ENCODE measurements at regions not wholly inside any gene's neighbourhood (a gene's known extent, or its start where the extent isn't known, plus 50 kb on each side); places are given as distances from the start of the nearest gene placed in this dataset.
A peak's percentile ranks its signal among the peaks of the same experiment; 100 is the strongest.

DNA sequence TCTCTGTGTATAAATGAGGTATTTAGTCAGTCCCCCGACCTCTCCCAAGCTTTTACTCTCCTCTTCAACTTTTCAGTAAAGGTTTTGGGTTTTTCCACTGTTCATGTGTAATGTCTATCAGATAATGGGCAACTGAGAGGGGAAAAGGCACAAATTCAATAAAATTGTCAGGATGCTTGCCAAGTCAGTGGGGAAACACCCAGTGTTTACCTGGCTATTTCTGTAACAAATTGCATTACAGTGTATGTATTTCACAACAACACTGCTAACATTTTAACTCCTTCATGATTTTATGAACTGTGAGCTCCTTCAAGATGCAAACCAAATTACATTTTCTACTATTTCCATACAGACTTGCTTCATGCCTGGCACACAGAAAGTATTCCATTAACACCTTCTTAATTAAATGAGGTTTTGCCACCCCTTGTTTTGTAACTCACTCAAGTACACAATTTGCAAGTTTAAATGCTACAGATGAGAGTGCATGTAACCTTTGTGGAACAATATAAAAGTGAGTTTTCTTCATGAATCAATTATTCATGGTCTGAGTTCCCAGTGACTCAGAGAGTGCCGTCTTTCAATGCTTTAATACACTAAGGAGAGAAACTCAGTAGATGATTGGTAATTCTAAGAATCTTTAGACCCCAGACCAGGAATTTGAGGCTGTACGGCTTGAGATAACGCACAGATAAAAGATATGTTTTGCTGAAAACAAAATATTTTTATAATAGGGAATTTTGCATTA lies 149.8 kb upstream of the TLL1 start:
- DNase-seq: no peak

DNA sequence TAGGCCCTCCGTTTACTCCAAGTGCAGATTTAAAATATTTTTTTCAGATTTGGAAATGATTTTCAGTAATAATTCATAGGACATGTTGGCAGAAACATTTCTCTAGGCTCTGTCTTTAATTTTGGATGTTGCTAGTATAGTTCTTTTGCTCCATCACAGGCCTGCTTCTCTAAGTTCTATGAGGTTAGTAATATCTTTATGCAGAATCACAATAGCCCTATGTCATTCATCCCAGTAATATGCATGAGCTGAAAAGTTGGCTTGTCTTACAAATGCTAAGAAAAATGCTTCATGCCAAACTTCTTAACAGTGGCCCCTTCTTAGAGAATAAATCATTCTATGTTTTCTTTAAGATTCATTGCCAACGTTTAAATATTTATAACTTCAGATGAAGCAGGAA lies 148.3 kb upstream of the TLL1 start:
- DNase-seq: no peak

- DNase-seq: no peak
These were observed 147.7 kb upstream of the TLL1 start for GRCh38 chr4:165725352-165725751.

GRCh38 chr4:165726831-165727230 lies 146.2 kb upstream of the TLL1 start:
- DNase-seq: no peak

- no peak for DNase-seq
These were observed 135.6 kb upstream of the TLL1 start for GRCh38 chr4:165737309-165737972.

- DNase-seq: no peak
These were observed 134.5 kb upstream of the TLL1 start for GRCh38 chr4:165738571-165738970.

DNA sequence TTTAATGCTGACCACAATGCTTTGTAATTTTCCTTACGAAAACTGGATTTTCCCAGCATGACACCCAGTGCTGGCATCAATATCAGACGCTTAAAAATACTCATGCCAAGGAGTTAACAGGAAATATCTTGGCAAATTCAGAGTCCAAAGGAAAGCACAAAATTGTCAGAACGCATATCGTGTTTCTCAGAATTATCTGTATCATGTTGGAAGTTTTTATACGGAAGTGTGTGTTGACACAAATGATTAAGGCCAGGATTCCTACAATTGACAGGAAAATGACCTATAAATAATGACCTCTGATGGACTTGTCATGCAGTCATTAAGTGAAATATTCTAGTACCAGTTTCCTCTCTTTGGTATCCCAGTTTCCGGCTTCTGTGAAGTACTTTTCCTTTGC lies 132.1 kb upstream of the TLL1 start:
- DNase-seq: no peak

DNA sequence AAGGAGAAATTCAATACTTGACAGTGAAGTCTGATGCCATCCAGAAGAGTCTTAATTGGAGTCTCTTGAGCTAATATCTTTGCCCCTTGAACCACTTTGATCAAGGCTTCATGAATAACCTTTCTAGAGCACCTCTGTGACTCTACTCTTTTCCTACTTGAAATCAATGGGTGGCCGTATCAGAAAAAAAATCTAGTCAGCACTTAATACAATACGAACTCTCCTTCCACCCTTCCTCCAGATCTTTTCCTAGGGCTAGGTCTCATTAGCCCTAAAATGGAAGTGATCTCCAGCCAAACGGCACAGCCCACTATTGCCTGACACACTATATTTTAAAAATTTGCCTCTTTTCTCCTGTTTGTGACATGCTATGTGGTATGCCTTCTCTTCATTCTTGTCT lies 129.6 kb upstream of the TLL1 start:
- DNase-seq: no peak

DNA sequence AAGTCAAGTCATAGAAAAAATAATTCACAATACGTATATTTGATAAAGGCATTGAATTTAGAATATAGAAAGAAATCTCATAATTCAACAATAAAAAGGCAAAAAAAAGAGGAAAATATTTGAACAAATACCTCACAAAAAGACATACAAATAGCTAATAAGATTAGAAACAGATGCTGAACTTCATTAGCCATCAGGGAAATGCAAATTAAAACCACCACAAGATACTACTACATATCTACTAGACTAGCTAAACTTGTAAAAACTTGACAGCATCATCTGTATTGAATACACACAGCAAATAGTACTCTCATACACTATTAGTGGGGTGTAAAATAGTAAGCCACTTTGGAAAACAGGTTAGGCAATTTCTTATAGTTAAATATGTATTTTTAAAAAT lies 128.7 kb upstream of the TLL1 start:
- DNase-seq: no peak

GRCh38 chr4:165748321-165748720 lies 124.7 kb upstream of the TLL1 start:
- DNase-seq: no peak

GRCh38 chr4:165751882-165752281 lies 121.2 kb upstream of the TLL1 start:
- no peak for DNase-seq

DNA sequence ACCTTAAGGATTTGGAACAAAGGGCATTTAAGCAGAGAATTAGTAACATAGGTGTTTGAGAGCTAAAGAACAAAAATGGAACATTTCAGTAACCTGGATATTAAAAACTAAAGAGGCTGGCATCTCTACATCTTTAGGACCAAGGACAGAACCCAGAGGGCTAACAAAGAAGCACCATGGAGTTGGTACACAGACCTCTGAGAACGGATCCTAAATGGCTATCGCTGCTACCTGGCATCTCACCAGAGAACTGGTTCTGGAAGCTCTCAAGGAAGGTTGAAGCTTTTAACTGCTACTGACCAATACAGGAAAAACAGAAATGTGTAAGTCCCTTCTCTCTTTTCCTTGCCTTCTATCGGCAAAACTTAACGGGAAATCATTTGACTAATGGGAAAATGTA lies 118.4 kb upstream of the TLL1 start:
- DNase-seq: no peak

DNA sequence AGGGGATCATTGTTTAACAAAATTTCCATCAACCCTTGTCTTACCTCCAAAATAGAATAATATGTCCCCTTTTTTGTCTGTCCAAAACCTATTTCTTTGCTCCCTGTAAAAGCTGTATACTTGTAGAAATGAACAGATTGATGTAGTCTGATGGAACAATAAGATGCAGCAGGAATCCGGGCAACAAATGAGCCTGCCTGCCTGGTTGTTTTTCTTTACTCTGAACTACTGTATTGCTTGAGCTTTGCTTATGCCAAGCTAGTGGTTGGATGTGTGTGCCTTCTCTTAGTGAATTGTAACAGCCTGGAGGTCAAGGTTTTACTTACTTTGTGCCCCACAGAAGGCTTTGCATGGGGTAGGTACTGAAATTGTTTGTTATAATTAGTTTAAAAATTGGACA lies 116.2 kb upstream of the TLL1 start:
- no peak for DNase-seq

GRCh38 chr4:165757451-165757850 lies 115.6 kb upstream of the TLL1 start:
- DNase-seq: peak; percentile 10

DNA sequence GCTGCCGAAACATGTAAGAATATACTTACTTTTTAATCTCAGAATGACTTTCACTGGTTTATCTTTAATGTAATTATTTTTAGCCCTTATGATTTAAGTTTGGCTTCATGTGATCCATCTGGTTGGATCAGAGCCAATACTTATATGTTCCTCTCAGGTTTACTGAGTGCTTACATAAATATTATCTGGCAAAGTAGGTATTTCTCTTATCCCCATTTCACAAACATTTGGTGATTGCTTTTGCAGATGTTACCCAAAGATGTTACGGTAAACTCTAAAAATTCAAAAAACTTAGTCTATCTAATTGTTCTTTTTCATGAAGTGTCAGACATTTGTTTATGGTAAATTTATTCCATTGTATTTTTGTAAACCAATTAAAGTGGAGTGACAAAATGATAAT lies 115.0 kb upstream of the TLL1 start:
- peak; percentile 29 for DNase-seq

DNA sequence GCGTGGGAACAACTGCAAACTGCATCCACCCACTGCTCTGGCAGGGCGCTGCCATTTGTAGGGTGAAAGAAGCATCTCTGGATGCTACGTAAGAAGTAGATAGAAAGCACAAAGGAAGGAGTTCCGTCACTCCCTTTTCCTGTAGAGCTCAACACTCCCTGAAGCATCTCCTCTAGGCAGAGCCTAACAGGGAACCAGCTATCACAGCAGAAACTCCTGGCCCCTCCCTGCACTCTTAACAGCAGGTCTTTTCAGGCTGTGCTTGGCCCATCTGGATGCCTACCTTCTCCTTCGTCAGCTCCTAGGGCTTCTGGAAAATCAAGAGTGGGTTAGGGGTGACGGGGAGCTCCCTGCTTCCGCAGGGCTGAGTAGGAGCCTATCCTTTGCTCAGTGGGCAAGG lies 112.9 kb upstream of the TLL1 start:
- peak; percentile 1 for DNase-seq

DNA sequence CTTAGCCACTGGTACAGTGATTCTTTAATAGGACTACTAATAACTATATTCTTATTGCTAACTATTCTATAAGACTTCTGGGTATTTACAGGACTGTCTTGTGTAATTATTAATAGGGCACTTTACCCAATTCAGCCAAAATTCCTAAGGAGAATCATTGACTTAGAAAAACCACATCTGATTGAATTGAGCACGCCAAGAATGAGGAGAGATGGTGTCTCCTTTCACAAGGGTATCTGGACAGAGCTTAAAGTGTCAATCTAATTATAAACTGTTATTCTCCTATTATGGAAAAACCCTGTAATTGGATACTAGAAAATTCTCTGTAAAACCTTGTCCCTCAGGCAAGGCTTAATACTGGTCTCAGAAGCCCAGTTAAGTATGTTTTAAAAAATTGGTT lies 111.1 kb upstream of the TLL1 start:
- peak; percentile 13 for DNase-seq

DNA sequence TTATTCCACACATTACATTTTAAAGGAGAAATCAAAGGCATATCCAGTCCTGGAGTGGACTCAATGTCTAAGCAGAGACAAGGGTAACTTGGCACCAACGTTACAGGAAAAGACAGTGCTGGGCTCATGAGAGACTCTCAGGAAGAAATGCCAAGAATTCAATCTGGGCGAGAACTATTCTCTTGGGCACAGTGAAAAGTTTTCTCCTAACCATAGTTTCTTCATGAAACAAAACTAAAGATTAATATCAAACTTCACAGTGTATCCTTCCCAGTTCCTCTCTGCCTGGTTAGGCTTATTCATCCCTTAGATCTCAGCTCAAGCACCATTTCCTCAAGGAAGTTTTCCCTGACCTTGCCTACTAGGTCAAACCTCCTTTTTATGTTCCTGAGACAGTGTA lies 109.4 kb upstream of the TLL1 start:
- DNase-seq: no peak

- DNase-seq: peak; percentile 78
These were observed 108.0 kb upstream of the TLL1 start for GRCh38 chr4:165765053-165765452.

GRCh38 chr4:165766018-165766417 lies 107.0 kb upstream of the TLL1 start:
- no peak for DNase-seq

GRCh38 chr4:165766976-165767375 lies 106.1 kb upstream of the TLL1 start:
- DNase-seq: no peak

GRCh38 chr4:165767671-165768070 lies 105.4 kb upstream of the TLL1 start:
- DNase-seq: peak; percentile 65

DNA sequence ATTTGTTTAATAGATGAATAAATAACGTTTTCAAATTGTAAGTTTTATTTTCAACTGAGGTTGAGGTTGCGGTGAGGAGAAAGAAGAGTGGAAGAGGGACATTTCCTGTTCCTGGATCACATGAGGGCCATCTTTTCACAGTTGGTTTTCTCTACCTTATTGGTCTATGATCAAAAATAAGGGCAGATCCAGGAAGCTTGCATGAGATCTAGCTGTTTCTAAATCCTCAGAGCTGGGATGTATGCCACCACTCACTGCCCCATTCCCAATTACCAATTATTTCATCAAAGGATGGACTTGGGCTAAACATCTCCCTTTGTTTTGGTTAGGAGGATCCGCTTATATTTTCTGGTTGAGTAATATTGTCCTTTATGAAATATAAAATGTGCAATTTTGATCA lies 104.8 kb upstream of the TLL1 start:
- no peak for DNase-seq

DNA sequence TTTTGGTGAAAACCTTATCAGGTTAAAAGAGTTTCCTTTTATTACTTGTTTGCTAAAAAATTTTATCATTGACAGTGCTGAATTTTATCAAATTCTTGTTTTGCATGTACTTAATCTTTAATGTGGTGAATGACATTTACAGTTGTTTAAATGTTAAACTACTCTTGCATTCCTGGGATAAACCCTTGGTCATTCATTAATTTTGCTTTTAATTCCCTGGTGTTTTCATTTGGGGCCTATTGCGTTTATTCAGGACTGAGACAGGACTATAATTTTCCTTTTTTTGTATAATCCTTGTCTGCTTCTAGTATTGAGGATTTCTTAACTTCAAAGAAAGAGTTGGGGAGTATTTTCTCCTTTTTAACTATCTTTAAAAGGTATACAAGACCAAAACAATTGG lies 98.7 kb upstream of the TLL1 start:
- DNase-seq: no peak

Measured in NCI-H2171 treated with DMSO at 0.1 percent for 48 hours (cell line).